GM12892 (cell line): ENCODE measurements at regions not wholly inside any gene's neighbourhood (a gene's known extent, or its start where the extent isn't known, plus 50 kb on each side); places are given as distances from the start of the nearest gene placed in this dataset.

Source experiments
- POLR2A ChIP-seq: IDR thresholded peaks from 2 replicates; pipeline ENCODE4 v1.6.1; 2011; ENCODE audit warnings: low read depth, low read length, control low read depth
- POLR2AphosphoS5 ChIP-seq: IDR thresholded peaks from 2 replicates; pipeline ENCODE4 v1.6.1; 2011; ENCODE audit warnings: low read depth, low read length, control low read depth

DNA sequence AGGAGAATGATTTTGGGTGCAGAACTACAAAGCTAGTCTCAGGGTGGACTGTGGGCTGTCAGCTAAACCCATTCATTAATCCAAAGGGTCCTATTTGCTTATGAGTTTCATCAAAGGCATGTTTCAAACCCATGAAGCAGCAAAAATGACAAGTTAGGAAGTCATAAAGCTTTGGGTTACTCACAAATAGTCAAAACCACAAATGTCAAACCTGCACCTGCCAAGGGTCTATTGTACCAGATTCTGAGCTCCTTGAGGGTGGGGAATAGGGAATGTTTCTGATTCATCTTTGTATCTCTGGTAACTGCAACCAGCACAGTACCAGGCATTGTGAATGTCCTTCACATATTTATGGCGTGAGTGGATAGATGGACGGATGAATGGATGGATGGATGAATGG lies 317.7 kb downstream of the MAF start:
- TF ChIP-seq POLR2AphosphoS5 (no peak), POLR2A (no peak)
